Effector CD4-positive, alpha-beta T cell (primary cell): ENCODE measurements at regions not wholly inside any gene's neighbourhood (a gene's known extent, or its start where the extent isn't known, plus 50 kb on each side); places are given as distances from the start of the nearest gene placed in this dataset.

Experiments
- DNase-seq: peaks from one replicate; pipeline ENCODE4 v3.0.0-alpha.2; 2020

DNA sequence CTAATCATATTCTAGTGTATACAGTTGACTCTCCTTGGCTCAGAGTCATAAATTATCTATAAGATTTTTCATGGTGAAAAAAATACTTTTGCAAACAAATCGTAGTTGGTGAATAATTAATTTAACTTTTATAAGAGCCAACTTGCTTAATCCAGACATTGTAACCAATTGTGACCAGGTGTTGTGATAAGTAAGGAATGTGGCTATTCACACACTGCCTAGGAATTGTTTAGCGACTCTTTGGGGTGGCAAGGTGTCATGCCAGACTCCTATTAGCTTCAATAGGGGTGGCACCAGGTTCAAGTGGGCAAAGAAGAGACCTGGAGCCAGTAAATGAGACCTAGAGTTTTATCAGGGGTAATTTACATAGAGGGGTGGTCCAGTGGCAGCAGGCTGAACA lies 344.7 kb upstream of the PKDCC start:
- no peak for DNase-seq

DNA sequence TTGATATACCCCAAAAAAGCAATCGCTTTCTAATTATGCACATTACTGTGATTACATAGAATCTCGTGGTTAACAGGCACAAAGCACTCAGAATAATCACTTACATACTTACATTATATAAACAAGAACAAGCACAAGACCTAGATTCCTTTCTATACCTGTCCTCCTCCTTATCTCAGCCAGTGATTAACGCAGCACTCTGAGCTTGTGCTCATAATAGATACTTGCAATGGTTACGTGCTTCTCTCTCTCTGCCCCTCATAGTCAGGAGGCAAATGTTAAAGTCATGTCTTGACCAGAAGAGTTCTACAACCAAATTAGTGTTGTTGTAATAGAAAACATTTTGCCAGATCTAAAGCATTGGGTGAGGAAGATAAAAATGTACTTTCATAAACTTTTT lies 342.2 kb upstream of the PKDCC start:
- DNase-seq: no peak

DNA sequence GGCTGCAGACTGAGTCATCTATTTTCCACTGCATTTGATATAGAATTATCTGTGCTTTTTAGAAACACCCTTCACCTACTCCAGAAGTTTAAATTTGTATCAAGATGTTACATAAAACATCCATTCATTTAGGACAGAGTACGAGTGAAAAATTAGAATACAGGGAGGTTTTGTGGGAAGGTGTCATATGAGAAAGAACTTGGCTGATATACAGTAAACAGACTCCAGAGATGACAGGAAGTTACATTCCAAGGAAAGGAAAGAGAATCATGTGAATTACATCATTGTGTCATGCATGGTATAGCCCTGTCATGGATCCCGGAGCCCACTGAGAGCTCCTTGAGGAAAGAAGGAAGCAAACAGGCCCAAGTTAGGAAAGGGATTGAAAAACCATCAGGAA lies 341.5 kb upstream of the PKDCC start:
- no peak for DNase-seq

DNA sequence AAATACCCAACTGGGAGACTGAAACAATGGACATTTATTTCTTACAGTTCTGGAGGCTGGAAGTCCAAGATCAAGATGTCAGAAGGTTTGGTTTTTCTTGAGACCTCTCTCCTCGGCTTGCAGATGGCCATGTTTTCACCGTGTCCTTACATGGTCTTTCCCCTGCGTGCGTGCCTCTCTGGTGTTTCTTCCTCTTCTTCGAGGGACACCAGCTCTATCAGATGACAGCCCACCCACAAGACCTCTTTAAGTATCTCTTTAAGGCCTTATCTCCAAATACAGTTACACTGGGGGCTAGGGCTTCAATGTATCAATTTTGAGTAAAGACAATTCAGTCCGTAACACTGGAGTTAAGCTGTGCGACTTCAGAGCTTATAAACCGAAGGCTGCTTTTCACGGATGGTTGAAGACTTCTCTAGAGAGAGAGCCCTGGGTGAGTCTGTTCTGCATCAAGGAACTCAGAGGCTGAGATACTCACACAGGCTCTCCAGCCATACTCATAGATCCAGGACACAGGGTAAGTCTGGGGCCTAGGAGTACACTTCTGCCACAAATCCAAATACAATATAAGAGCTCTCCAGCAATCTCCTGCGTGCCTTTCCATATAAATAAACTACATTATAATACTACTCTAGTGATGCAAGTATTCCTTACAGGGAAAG lies 339.9 kb upstream of the PKDCC start:
- no peak for DNase-seq

DNA sequence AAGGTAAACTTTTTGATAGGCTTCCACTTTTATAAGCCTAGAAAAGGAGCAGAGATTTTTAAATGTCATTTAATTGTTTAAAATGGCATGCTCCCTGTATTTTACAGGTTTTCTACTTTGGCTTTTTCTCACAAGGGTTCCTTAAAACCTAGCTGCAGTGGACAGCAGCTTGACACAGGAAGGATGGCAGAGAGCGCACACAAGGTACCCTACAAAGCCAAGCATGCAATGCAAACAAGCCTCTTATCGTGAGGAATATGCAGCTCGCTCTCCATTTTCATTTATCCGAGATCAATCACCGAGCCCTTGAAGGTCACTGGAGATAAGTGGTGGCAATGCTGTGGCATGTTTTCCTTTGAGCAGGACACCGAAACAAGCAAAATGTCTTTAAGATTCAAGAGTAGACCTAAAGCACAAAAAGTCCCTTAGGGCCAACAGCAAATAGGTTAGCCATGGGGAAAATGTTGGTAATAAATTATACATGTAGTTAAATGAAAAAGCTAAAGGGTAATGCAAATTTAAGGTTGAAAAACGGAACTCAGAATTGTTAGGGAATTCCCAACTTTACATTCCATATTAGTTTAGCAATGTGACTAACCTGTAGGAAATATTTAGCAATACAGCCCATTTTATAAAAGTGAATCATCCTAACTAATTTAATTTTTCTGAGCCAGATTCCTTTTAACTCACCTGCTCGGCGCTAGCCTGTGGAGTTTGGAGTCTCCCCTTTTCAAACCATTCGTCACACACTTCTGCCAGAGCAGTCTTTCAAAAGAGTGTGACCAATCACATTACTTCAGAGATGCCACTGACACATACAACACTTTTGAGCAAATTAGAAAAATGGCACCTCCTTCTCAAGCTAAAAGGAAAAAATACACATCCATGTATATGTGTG lies 337.9 kb upstream of the PKDCC start:
- no peak for DNase-seq

DNA sequence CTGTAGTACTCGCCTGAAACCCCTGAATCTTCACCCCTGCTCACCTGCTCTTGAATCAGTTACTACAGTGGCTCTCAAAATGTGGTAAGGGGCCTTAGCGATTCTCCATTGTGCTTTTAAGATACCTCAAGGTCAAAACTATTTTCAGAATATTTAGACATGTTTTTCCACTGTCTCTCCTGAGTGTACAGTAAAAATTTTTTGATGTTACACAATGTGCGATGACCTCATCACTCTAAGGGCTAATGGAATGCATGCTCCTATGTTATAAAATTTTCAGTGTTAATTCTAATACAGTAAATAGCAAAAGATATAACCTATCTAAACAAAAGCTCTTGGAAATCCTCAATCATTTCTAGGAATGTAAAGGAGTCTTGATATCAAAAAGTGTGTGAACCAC lies 336.9 kb upstream of the PKDCC start:
- no peak for DNase-seq

DNA sequence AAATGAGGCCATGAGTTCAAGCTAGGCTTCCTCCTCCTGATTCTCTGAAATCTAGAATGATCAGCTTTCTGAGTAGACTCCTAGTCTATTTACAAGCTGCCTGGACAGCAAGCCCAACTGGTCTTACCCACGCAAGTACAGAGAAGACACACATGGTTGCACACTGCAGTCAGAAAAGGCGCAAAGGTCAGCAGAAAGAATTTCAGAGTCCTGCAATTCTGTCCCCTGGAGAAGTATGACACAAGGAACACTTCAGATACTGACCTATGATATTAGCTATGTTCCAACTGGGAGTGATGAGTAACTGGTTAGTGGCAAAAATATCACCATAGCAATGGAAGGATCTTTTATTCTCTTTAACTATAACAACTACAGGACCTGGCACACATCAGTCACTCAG lies 336.1 kb upstream of the PKDCC start:
- DNase-seq: no peak

DNA sequence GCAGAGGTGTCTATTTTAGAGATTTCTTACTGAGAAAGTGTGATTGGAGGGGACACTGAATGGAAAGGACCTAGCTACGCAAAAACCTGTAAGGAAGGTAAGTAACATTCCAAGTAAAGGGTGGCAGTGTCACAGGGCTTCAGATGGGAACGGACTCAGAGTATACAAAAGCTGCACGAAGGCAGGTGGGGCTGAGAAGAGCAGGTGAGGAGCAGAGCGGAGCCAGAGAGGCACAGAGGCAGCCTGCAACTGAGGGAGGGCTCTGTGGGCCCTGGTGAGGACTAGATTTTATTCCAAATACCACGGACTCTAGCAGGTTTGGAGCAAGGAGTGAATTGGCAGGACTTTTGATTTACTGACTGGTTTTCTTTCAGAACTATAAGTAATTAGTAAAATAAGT lies 331.3 kb upstream of the PKDCC start:
- DNase-seq: no peak

DNA sequence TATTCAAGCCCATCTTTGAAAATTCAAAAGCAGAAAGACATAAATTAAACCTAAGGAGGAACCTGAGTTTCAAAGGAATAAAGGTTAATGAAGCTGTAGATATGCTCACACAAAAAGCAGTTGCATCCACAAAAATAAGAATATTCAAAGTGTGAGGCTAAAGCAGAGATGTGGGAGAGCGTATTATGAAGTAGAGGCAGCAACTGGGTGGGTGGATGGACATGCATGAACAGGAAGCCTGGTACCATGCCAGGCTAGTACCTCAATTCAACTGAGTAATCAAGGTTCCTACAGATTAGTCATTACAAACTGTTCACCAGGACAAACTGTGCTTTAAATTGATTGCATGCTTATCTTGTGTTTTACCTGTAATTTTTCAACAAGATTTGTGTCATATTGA lies 330.0 kb upstream of the PKDCC start:
- no peak for DNase-seq

DNA sequence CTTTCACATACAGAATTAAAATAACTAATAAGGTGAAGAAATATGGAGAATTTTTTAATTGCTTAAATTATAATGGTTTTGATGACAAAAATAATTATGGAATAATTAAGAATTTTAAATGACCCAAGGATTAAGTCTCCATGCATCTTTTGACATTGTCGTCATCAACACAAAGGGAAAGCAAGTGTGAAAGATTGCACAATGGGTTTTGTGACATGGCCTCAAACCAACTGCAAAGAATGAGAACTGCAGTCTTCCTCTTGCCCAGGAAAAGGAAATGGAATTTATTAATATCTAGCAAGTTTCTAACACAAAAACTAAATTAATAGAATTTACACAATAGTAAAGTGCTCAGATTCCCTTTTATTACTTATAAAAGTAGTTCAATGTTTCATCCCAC lies 329.1 kb upstream of the PKDCC start:
- no peak for DNase-seq

DNA sequence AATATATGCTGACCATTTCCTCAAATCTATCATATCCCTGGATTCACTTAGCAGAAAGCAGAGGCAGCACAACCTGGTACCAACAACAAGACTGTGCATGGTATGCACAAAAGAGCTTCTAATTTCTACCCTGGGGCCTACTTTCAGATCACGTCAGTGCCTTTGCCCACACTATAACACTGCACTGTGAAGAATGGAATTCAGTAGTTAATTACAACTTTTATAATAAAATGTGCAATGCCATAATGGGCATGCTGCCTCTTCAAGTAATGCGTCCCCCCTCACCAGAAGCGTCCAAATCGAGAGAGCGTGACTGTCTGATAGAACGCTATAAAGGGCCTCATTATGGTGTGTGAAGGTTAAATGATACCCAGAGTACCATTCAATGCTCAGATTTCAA lies 328.1 kb upstream of the PKDCC start:
- DNase-seq: no peak

DNA sequence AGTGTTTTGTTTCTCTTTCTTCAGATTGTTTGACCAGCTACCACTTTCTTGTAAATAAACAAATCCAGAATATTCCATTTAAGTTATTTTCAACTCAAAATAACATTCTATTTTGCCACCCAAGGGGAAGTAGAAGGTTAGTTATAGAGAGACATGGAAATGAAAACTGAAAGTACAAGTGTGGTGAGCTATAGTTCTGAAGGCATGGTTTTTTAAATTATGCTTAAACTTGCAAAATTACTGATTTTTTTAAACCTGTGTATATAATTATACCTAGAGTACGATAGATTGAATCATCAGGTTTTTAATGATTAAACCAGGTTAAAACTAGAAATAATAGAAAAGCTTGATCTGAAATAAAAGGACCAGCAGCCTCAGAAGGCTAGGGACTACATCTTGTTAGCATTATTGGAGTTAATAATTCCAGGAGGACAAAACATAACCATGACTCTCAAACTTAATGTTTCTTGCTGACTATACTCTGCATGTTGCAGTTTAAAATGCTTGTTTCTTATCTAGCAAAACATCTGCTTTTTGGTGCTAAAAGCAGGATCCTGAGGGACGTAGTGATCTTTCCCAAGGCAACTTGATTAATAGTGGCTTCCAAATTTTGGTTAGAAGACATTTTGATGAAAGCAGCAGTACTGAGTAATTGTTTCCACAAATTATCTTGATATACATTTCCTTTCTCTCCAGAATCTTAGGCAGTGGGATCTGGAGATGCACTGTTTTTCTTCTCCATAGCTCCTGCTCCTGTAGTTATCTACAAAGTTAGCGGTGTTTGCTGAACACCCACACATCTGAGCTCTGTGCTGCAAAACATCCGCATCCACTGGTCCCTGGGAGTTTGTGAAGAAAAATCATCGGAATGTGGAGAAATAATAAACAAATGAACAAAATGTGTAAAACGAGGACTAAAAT lies 327.2 kb upstream of the PKDCC start:
- no peak for DNase-seq

DNA sequence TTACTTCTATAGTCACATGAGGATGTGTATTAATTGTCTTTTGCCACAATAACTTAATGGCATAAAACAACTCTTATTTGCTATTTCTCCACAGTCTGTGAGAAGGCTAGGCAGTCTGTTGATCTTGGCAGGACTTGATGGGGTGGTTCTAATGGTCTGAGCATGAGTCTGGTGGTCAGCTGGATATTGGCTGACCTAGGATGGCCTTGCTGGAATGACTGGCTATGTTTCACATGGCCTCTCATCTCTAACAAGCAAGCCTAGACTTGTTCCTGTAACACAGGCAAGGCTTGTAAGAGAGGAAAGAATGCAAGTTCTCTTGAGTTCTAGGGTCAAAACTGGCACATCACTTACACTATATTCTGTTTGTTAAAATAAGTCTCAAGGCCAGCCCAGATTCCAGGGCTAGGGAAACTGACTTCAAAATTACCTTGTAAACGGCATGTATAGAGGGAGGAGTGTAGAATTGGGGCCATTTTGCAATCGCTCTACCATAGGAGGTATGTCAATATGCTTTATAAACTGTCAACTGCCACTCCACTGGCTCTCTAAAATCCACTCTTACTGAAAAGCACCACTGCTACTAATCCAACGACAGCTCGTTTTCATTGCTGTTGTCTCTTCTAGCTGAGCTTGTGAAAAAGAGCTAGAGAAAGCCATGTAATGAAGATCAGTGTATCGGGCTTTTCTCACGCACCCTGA lies 325.0 kb upstream of the PKDCC start:
- DNase-seq: no peak

DNA sequence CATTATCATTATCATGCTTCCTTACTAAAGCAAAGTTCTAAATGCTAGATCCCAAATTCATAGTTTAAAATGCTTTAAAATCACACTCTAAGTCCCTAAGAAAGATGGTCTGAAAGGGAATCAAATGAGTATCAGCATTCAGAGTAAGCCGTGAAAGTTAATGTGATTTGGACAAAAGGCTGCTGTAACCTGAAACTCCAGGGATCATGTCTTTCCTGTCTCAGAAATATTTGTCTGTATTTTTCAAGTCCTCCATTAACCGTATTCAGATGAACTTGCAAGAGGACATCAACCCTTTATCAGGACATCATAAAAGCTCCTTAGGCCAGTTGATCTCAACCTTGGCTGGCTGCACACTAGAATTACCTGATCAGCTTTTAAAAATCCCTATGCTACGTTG lies 324.3 kb upstream of the PKDCC start:
- no peak for DNase-seq

DNA sequence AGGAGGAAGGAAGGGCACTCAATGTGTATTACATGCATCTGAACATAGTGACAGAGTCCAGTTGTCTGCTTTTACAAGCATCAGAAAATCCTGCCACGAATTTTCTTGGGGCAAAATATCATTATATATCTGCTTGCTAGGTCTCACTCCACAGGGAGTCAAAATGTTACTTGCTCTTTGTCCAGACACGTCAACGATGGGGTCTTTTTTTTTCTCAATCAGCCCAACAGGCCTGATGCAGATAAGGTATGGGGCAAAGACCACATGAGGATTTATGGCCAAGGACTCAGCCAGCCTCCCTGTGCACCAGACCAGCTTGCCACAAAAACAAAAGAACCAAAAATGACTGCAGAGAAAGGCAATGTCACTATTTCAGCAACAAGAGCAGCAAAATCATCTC lies 323.4 kb upstream of the PKDCC start:
- no peak for DNase-seq

DNA sequence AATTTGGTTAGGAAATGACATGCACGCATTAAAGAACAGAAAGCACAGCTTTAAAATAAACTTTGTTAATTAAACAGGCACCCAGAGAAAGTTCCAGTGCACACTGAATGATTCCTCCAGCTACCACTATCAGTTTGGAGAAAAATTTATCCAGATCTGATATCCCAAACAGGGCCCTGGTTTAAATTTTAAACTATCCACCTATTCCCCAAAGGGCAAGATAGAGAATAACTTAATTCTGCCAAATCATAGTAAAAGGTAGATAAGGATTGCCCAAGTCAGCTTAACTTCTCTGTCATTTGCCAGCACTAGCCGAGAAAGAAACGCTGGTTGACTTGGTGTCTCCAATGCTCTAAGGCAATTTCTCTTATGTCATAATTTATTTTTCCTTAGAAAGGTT lies 321.9 kb upstream of the PKDCC start:
- no peak for DNase-seq

DNA sequence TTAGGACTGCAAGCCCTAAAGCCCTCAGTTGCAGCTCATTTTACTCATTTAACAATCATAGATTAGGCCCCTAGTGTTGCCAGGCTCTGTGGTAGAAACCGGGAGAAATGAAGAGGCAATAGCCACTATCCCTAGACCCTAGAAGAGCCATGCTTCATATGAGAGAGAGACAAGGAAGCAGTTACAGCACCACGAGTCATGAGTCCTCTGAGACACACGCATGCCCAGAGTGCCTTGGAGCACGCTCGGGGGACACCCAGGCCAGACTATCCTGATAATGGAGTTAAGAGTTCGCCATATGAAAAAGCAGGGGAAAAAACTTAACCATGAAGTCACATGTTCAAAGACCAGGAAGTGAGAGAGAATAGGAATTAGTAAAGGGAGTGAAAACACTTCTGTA lies 321.5 kb upstream of the PKDCC start:
- DNase-seq: no peak

DNA sequence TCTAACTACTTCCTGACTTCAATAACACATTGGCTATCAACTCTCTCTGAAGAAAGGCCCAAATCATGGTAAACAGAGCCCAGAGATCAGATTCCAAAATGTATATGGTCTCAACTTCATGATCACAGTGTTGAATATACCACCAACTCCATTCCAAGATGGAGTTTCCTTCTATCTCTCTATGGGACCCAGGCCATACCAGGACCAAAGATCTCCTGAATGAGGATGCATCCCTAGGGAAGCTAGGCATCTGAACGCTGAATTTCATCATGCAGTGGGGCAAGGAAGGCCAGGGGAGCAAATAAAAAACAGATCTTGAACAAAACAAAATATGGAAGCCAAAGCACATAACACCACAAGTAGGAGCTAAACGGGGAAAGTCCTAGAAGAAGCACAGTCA lies 320.7 kb upstream of the PKDCC start:
- DNase-seq: no peak

DNA sequence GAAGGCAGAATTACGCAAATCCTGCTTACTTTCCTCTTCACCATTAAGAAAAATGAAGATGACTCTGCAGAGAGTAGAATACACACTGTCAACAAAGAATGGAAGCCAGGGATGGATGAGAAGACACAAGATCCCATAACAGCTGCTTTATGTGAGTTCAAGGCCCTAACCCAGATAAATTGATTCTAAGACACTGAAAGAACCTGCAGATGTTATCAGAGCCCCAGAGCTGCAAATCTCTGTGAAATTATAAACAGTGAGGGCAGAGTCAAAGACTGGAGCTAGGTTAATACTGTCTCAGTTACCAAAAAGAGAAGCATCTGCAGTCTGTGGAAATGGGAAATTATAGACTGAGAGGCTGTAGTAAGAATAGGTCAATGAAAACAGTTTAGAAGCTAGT lies 320.1 kb upstream of the PKDCC start:
- no peak for DNase-seq

DNA sequence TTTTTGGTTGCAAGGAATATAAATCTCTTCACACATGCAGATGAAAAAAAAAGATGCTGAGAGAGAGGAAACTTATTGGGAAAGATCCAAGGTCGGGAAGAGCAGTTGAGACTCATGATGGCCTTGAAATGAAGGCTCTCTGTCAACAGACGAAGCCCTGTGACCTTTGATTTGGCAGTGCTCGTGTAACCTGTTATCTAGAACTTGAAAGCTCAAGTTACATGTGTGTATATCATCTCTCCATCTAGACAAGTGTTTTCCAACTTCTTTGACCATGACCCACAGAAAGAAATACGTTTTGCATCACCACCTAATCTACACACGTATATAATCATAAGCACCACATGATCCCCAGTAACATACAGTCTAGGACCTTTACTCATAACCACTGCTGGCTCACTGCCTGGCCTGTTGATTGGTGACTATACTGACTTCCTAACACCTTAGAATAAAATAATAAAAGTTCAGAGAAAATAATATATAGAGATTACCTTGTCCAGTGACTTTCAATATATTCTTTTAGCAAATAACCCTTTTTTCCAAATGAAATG lies 319.0 kb upstream of the PKDCC start:
- no peak for DNase-seq

DNA sequence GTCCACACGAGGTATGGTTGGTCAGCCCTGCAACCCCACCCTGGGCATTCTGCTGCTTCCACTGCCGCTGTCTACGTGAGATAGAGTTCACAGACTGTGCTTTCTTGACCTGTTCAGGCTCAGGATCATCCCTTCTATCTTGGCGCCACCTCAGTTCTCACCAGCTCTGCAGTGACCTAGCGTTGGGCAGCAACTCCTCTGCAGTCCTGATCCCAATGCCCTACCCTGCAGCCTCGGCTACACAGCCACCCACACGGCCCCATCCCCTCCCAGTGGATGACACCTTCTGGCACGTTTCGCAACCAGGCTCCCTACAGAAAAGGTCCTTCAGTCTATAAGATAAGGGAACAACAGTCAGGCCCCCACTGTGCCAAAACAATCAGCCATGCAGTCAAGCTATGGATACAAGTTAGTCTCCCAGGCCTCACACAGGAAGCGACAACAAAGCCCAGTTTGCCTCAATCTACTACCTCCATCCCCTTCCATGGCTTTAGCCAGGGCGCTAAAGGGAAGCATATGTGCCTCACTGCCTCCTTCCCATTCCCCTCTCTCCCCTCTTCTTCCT lies 317.9 kb upstream of the PKDCC start:
- no peak for DNase-seq

DNA sequence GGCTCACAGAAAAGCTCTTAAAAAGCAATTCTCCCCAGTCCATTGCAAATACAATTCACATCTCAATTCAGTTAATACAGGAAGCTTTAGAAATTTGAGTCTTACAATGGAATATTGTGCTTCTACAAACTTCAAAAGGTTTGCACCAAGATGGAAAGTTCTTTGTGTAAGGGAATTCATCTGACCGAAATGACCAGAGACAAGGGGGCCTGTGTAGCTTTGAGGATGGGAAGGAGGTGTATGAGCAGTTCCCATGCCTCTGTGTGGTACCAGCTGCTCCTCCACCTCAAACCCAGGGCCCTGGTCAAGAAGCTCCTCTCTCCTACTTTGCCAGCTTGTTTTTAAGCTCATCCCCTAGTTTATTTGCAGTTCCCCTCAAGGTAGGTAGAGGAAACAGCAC lies 312.8 kb upstream of the PKDCC start:
- no peak for DNase-seq
